HG03469 (cell line): ENCODE measurements at regions not wholly inside any gene's neighbourhood (a gene's known extent, or its start where the extent isn't known, plus 50 kb on each side); places are given as distances from the start of the nearest gene placed in this dataset.

Experiments used
- ATAC-seq: cut with Tn5 transposase; IDR thresholded peaks from one replicate; pipeline ENCODE4 v1.9.1; 2021; ENCODE audit warnings: mild to moderate bottlenecking, moderate library complexity, moderate number of reproducible peaks; ENCODE audit not compliant: unreplicated experiment

GRCh38 chr11:116698080-116698479 lies 74.7 kb downstream of the BUD13 start:
- ATAC-seq = no peak

GRCh38 chr11:116697639-116698038 lies 75.1 kb downstream of the BUD13 start:
- ATAC-seq = no peak

GRCh38 chr11:116697011-116697410 lies 75.8 kb downstream of the BUD13 start:
- ATAC-seq = no peak

DNA sequence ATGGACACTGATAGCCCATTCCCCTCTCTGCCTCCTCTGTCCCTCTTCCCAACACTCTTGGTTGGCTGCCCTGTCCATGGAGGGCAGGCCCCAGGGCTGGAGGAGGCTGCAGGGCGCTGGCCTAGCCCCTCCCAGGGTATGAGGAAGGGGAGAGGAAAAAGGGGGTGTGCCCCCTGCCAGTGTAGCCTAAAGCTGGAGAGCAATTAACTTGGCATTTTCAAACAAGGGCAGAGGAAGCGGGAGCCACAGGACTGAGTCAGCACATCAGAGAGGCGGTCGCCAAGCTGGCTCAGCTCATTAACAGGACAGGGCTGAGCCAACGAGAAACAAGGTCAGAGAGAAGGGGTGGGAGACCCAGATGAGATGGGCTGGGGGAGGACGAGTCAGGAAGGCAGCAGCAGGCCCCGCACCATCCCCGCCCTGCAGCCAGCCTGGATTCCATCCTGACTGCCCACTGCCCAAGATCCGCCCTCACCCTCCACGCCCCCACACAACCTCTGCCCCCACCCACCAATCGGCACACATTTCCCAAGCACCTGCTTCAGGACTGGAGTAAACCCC lies 76.3 kb downstream of the BUD13 start:
- no peak for ATAC-seq

DNA sequence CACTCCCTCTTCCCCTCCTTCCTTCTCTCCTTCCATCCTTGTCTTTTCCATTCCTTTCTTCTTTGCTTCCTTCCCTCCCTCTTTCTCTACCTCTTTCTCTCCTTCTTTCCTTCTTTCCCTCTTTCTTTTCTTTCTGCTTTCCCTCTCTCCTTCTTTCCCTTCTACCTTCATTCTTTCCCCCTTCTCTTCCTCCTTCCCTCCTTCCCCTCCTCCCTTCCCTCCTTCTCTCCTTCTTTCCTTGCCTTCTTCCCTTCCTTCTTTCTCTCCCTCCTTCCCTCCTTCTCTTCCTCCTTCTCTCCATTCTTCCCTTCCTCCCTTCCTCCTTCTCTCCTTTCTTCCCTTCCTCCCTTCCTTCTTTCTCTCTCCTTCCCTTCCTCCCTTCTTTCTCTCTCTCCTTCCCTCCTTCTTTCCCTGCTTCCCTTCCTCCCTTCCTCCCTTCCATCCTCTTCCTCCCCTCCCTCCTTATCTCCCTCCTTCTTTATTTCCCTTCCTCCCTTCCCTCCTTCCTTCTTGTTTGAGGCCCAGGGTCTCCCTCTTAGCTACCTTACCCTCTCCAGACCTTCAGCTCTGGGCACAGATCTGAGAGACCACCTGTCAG lies 77.0 kb downstream of the BUD13 start:
- no peak for ATAC-seq

DNA sequence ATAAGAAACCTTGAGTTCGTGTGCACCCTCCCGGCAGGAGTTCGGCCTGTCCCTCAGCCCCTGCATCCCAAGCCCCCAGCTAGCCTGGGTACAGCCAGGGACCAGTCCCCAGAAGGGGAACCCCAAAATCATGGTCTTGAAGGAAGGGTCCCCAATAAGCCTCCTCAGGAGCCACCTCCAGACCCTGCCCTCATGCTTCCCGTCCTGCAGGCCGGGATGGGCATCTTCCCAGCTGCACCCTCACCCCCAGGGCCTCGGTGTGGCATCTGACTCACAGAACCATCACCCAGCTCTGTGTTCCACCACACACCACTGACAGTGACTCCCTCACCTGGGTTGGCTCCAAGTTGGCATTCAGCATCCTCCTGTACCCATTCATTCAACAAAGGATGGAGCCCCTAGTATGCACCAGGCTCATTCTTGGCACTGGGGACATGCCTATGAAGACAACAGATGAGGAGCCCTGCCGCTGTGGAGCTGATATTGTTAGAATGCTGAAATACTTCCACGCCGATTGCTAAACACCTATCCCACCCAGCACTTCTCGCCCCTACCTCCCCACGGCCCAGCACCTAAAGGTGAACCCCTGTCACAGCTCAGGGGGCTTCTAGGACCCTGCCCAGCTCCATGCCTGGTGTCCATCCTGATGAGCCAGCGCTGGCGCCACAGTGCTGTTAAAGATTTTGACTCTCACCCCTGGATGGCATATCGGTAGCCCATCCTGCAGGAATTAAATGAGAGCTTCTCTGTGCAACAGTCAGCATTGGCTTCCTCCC lies 77.8 kb downstream of the BUD13 start:
- ATAC-seq = no peak

DNA sequence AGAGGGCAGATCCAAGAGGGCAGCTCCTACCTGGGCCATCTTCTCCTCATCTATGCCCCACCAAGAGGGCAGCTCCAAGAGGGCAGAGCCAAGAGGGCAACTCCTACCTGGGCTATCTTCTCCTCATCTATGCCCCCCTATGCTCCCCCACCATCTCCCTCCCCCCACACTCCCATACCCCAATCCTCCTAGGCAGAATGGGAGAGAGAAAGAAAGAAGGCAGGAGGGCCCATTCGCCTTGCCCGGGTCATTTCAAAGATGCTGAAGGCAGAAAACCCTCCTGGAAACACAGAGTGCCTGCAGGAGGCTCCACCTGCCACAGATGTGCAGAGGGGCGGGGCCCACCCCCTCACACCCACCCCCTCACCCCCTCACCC lies 78.5 kb downstream of the BUD13 start:
- no peak for ATAC-seq

- no peak for ATAC-seq
Measured at GRCh38 chr11:116693593-116694348, 79.0 kb downstream of the BUD13 start.

DNA sequence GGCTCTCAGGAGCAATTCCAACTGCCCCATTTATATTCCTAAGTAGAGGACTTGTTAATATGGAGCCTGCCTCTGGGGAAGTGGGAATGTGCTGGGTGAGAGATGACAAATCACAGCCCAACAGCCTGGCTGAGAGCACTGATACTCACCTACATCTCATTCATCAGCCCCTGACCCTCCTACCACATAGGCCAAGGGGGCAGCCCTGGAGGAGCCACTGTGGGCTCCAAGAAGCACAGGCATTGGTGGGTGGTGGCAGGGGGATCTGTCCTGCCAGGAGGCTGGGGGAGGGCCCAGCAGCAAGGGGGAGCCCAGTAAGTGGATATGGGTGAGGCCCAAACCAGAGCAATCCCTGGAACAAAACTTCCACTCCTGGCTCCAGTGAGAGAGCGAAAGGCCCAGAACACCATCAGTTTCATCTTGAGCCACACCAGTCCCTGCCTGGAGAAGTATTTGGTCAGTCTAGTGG lies 79.7 kb downstream of the BUD13 start:
- no peak for ATAC-seq

DNA sequence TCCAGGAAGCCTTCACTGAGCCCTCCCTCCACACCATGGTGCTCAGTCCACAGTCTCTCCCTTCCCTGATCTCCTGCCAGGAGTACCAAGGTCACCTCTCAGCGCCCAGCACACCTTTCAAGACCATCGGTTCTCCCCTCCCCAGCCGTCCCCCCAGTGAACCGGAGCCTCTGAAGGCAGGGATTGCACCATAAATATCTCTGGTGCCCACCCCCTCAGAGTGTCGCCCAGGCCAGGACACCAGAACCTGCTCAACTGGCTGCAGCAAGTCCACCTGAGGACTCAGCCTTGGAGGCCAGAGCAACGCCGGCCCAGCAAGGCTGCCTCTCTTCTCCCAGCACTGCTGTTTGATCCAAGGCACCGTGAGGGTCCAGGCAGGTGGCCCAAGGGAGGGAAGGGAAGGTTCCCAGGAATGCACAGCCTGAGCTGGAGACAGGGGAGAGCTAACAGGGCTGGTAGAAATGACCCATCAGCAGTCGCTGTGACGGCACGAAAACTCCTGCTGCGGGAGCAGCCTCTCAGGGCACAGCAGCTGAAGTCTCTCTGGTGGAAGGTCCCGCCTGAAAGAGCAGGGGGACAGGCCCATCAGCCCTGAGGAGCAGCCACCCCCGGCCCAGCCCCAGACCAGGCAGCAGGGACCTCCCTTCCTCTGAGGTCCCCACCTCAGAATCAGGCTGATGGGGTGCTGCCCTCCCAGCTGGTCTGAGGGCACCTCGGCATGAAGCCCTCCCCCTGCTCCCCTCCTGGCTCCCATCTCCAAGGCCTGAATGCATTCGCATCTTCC lies 80.3 kb downstream of the BUD13 start:
- ATAC-seq = no peak

- ATAC-seq = no peak
Measured at GRCh38 chr11:116691771-116692177, 81.0 kb downstream of the BUD13 start.

GRCh38 chr11:116690611-116691010 lies 82.2 kb downstream of the BUD13 start:
- ATAC-seq = no peak

DNA sequence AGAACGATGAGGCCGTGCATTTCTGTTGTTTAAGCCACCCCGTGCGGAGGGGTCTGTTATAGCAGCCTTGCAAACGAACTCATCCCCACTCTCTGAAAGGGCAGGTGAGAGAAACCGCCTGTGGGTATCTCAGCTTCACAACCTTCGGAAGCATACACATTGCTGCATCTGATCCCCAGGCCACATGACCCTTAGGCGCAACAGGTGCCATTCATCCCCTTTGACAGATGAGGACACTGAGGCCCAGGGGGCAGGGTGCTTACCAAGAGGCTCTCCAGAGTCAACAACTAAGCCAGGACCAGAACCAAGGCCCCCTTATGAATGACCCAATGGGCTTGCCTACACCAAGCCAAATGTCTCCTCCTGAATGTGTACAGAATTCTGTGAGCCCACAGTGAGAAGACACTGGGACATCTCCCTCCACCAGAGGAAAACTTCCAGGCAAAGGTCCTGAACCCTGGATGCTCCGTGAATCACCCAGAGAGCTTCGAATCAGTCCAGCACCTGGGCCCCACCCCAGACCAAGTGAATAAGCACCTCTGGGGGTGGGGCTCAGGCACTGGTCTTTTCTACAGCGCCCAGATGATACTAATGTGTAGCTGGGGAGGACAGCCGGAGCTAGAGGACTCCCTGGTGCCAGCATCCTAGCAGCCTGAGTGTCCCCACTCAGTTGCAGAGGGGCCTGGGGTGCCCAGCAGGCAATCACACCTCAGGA lies 83.2 kb downstream of the BUD13 start:
- no peak for ATAC-seq

- ATAC-seq = no peak
Measured at GRCh38 chr11:116688202-116688540, 84.6 kb downstream of the BUD13 start.

GRCh38 chr11:116687458-116688201 lies 85.2 kb downstream of the BUD13 start:
- ATAC-seq = no peak

- ATAC-seq = no peak
Measured at GRCh38 chr11:116686866-116687265, 85.9 kb downstream of the BUD13 start.

DNA sequence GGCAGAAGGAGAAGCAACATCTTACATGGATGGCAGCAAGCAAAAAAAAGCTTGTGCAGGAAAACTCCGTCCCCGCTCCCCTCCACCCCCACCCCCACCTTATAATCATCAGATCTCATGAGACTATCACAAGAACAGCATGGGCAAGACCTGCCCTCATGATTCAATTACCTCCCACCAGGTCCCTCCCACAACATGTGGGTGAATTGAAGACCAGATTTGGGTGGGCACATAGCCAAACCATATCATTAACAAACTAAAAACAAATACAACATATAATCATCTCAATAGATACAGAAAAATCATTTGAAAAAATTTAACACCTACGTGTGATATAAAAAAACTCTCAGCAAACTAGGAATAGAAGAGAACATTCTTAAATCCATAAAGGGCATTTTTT lies 88.8 kb downstream of the BUD13 start:
- no peak for ATAC-seq

GRCh38 chr11:116680349-116681125 lies 92.2 kb downstream of the BUD13 start:
- ATAC-seq = no peak

DNA sequence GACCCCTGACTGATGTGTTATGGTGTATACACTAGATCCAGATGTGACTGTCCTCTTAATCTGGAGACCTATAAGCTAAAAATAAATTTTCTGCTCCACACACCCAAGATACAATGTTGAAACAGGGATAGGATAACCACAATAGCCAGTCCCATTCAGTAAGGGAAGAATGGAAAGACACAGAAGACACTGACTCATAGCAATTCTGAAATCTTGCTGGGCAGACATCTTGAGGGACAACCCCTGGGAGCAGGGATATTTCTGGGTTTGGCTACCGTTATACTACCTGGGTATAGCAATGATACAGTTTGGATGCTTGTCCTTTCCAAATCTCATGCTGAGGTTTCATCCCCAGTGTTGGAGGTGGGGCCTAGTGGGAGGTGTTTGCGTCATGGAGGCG lies 93.9 kb downstream of the BUD13 start:
- ATAC-seq = no peak
